ENCODE measurements at regions not wholly inside any gene's neighbourhood (a gene's known extent, or its start where the extent isn't known, plus 50 kb on each side); places are given as distances from the start of the nearest gene placed in this dataset.
"Not testable (repeated sequence)": the region's sequence is repeated elsewhere in the genome, so short reads cannot be mapped to it uniquely, and the experiment has no call there.

DNA sequence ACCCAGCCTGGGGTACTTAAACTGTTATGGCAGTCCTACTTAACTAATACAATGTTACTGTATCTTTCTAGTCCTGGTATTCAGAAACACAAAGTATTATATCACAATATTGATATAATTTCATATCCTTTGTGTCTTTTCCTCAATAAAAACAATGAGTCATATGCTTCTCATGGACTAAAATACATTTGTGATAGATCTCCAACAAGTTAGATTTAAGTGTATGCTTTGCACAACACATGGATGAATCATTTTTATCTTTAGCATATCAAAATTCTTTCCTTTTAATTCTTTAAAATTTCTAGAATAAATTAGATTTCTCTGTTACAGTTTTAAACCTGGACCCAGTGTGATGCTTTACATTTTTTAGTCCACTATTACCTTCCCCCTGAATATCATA lies 1357.8 kb upstream of the ATXN8OS start:
- DNase-seq: no peak

- DNase-seq: no peak
These were observed 1359.6 kb upstream of the ATXN8OS start for GRCh38 chr13:68748038-68748437.

- no peak for DNase-seq
These were observed 1362.1 kb upstream of the ATXN8OS start for GRCh38 chr13:68745502-68745901.

- no peak for DNase-seq
These were observed 1370.7 kb upstream of the ATXN8OS start for GRCh38 chr13:68736961-68737360.

GRCh38 chr13:68727798-68728197 lies 1379.8 kb upstream of the ATXN8OS start:
- DNase-seq: no peak

DNA sequence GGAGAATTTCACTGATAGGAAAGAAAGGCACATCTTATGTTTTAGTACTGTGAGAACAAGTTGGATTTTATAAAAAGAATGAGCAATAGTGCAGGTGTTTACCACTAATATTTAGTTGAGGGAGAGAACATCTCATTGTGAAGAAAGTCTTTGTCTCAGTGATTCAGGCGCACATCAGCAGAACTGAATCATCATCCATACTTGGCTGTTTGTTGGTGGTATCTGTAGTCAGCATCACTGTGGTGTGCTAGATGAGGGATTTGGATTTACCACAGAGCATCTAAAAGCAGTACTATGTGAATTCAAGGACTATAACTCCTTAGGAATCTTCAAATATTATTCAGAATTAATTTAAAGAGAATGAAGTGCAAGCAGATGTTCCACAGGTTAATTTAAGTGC lies 1380.5 kb upstream of the ATXN8OS start:
- no peak for DNase-seq

GRCh38 chr13:68719815-68720214 lies 1387.8 kb upstream of the ATXN8OS start:
- no peak for DNase-seq

DNA sequence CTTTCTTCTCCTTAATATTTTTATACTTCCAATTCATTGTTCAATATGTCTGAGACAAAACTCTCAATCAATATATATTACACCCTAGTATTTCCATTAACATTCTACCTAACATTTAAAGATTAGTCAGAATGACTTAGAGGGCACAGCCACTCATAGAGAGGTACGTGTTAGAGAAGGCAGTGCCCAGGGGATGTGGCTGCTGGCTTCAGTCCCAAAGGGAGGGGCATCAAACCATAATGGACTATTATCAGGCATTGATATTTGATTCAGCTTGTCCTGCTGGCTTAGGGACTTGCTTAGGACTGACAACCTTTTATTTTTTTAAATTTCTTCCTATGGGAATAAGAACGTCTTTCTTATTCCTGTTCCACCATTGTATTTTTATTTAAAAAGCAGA lies 1392.0 kb upstream of the ATXN8OS start:
- DNase-seq: no peak

DNA sequence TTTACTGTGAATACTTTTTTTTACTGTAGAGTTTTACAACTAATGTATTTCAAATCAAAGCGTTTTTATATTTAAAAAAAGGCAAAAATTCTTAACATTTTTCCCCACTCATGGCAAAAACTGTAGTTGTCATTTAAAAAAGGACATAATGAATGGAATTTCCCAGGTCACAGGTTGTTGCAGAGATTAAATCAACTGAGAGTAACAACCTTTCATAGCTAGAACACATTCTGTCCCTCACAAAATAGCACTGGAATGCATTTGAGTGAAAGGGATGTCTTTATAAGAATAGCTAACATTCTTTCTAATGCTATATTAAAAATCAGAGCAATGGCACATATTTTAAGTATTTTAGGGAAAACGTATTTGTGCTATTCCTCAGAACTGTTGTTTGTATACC lies 1393.3 kb upstream of the ATXN8OS start:
- DNase-seq: no peak

DNA sequence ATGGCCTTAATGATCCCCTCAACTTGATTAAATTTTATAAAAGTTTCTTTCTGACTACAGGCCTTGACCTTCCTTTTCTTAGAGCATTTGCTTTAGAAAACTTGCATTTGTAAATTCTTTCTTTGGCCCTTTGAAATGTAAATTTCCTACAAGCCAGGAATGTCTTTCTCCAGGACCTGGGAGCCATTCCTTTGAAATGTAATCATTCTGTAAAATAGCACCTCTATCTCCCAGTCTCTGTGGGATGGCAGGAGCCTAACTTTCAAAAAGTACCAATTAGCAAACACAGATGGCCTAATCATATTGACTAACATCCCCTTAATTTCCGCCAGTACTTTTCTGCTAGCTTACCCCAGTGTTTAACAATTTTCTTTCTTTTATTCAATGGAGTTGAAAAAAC lies 1394.2 kb upstream of the ATXN8OS start:
- DNase-seq: no peak

DNA sequence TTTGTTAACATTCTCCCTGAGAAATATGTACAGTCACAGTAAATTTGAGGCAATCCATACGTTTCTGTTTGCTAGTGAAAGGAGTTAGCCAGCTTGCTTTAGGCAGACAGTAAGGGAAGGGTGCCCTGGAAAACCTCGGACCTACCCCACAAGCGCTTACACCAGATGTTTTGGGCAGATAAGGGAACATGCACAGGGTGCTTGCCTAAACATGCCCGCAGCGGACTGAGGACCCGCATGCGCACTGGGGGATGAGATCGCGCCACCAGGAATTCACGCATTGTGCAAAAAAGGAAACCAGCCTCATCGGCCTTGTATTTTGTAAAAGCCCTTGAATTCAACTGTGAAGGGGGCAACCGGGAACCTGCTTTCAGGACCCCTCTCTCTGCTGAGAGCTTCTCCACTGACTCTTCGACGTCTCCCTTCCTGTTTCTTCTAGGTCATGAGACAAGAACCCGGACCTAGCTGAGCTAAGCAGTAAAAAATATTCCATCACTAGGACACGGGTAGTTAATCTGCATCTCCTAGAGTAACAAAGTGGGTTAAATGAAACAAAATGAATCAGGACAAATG lies 1399.2 kb upstream of the ATXN8OS start:
- no peak for DNase-seq

DNA sequence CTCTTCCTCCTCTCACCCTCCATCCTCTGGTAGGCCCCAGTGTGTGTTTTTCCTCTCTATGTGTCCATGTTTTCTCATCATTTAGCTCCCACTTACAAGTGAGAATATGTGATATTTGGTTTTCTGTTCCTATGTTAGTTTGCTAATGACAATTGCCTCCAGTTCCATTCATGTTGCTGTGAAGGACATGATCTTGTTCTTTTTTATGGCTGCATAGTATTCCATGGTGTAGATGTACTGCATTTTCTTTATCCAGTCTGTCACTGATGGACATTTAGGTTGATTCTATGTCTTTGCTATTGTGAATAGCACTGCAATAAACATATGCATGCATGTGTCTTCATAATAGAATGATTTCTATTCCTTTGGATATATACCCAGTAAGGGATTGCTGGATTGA lies 1401.6 kb upstream of the ATXN8OS start:
- not testable (repeated sequence) for DNase-seq

DNA sequence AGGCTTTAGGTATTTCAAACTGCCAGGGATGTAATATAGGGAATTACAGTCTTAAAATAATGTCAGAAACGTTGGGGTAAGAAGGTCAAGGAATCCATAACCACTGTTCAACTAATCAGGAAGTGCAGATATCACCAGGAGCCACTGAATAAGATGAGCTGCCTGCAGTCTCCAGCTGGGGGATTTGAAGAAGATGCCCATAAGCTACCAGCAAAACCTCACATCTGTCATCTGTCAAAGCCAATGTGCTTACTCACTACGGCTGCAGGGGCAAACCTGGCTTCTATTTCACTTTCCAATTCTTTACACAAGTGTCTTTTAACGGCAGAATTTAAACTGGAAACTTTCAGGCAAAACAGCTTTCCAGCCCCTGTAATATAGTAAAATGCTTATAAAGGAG lies 1410.1 kb upstream of the ATXN8OS start:
- no peak for DNase-seq

DNA sequence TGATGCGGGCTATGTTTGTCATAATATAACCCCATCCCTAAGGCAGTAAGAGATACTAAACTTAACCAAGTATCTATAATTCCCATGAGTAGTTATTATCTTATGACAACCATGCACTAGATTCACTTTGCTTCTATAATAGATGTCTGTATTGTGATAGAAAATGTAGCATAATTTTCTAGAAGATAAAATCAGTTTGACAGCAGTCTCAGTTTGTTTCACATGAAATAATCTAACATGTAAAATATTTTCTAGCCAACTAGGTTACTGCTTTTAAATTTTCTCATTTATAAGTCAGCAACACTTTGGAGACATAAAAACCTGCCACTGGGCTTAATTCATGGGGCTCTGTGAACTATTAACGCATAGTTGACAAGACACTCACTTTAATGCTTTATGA lies 1410.7 kb upstream of the ATXN8OS start:
- DNase-seq: no peak

DNA sequence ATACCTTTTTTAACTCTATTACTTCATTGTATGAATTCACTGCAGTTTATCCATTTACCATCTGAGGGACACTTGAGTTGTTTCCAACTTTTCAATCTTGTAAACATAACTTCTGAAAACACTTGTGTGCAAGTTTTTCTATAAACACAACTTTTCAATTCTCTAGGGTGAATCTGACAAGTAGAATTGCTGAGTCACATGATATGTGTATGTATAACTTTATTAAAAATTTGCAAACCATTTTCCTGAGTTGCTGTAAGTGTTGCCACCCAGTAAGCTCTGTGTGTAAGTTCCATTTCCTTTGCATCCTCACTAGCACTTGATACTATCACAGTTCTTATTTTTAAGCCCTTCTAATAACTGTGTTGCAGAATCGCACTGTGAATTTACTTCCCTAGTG lies 1415.6 kb upstream of the ATXN8OS start:
- DNase-seq: no peak

- no peak for DNase-seq
These were observed 1417.1 kb upstream of the ATXN8OS start for GRCh38 chr13:68690567-68690966.

GRCh38 chr13:68676513-68677115 lies 1431.0 kb upstream of the ATXN8OS start:
- DNase-seq: no peak

- DNase-seq: no peak
These were observed 1432.4 kb upstream of the ATXN8OS start for GRCh38 chr13:68675209-68675608.

DNA sequence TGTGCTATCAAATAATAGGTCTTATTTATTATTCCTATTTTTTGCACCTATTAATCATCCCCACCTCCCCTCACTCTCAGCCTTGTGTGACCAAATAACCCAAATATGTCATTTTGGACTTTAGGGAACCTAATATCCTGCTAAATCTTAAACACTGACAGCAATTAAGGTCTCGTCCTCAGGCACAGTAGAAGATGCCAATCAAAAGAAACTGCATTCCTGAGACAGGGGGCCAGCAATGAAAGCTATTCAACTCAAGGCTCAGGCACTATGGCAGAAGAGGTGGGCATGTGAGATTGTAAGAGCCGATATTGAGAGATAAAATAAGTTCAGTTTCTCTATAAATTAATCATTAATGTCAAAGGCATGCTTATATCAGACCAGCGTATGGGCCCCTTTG lies 1437.7 kb upstream of the PCDH9 start:
- no peak for DNase-seq

DNA sequence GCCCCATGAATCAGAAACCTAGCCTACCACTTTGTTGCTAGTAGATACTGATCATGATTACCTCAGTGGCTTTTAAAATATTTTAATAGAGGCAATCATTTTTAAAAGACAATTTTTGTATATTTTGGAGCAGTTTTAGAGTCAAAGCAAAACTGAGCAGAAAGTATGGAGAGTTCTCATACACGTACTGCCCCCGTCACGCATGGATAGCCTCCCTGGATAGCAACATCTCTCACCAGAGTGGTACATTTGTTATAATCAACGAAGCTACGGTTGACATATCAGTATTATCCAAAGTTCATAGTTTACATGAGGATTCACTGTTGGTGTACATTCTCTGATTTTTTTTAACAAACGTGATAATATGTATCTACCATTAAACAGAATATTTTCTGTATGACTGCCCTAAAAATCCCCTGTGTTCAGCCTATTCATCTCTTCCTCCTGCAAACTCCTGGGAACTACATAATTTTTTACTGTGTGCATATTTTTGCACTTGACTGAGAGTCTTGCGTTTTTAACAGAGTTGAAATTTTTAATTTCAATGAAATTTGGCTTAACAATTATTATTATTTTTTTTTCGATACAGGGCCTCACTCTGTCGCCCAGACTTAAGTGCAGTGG lies 1436.8 kb upstream of the PCDH9 start:
- DNase-seq: no peak

DNA sequence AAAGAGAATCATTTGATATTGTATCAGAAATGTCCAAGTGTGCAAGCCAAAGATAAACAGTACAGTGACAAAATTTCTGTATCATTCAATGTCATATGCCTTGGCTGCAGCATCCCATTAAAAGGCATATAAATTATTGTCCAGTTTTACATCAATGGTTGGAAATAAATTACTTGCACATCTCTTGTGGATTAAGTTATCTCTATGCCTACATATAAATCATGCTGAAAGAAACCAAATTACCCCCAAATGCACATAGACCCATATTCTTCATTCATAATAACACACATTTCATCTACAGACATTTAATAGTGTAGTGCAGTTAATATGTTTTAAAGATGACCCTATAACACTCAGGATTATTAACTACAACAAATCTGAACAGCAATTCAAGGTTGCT lies 1415.7 kb upstream of the PCDH9 start:
- DNase-seq: no peak

DNA sequence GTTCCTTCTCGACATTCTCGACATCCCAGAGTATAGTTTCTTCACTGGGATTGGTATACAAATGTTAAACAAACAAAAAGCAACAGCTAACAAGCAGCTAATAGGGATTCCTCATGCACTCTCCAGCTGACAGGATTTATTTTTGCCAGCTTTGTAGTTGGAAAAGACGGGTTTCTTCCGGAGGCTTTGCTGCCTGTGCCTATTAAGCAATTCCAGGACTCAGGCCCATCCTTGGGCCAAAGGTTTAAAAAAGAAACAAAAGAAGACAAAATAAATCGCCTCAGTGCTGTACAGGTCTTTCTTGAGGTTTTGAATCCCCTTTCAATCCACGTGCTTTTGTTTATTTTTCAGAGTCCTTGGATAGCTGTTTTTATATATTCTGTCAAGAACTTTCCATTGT lies 1414.5 kb upstream of the PCDH9 start:
- DNase-seq: no peak

GRCh38 chr13:68636784-68637183 lies 1406.6 kb upstream of the PCDH9 start:
- no peak for DNase-seq

DNA sequence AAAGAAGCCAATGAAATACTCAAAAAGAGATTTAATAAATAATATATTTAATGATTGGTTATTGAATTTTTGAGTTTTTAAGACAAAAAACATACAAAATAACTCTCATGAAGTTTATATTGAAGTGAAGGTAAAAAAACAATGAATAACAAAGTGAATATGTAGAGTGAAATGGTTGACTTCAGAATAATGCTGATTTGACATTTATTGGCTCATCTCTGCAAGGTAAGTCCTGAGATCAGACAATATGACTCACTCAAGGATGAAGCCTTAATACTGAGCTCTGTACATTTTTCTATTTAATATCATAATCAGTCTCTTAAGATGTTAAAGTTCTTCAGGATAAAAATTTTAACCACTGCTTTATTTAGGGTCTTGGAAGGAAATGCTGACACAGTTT lies 1398.9 kb upstream of the PCDH9 start:
- no peak for DNase-seq

- no peak for DNase-seq
These were observed 1397.2 kb upstream of the PCDH9 start for GRCh38 chr13:68627379-68627778.
